B cell (primary cell): ENCODE measurements at regions not wholly inside any gene's neighbourhood (a gene's known extent, or its start where the extent isn't known, plus 50 kb on each side); places are given as distances from the start of the nearest gene placed in this dataset.
"Not testable (repeated sequence)": the region's sequence is repeated elsewhere in the genome, so short reads cannot be mapped to it uniquely, and the experiment has no call there.

Experiments
- ATAC-seq: fragments of 200-7000 bp; cut with Tn5 transposase; one replicate; pipeline ENCODE4 v1.10.0; 2021; ENCODE audit warnings: low read depth, mild to moderate bottlenecking, moderate number of reproducible peaks, moderate library complexity
- CTCF ChIA-PET: fragments of 350-600 bp; sonication (Branson Sonifier 250); formaldehyde crosslinking; loops from one replicate; lab custom pipeline; 2021; ENCODE audit warnings: antibody characterized with exemption, inconsistent platforms; lab: Charles Lee
- POLR2A ChIA-PET: fragments of 350-600 bp; sonication (Branson Sonifier 250); formaldehyde crosslinking; loops from one replicate; lab custom pipeline; 2021; ENCODE audit warnings: antibody characterized with exemption; lab: Charles Lee
- DNase-seq: peaks from one replicate; pipeline ENCODE4 v3.0.0; 2013
- H2AFZ ChIP-seq: 2 replicates; pipeline ENCODE4 v1.6.1; 2012; ENCODE audit warnings: mild to moderate bottlenecking, low read depth, low read length; ENCODE audit not compliant: insufficient read depth, poor library complexity, severe bottlenecking
- H3K27ac ChIP-seq, 2 donors: 1 replicate in 1 of 2; 2 replicates in 1 of 2; pipeline ENCODE4 v1.5.1; 2012 to 2013; ENCODE audit warnings: low read length in 2 of 2, mild to moderate bottlenecking in 2 of 2, moderate library complexity in 1 of 2
- H3K27me3 ChIP-seq, 4 experiments: fragments of 200-600 bp in 1 of 4; sonication (generic) in 1 of 4; replicated peaks in 1 of 4; 1 replicate in 2 of 4; 2 replicates in 2 of 4; pipeline versions ENCODE4 v1.6.1 to v1.7.0; 2013 to 2016; ENCODE audit warnings: low read length in 3 of 4, mild to moderate bottlenecking in 2 of 4, mixed read lengths in 1 of 4, moderate library complexity in 1 of 4; ENCODE audit not compliant: insufficient read depth in 4 of 4, control insufficient read depth in 3 of 4; ENCODE audit errors: control extremely low read depth in 1 of 4
- H3K36me3 ChIP-seq, 2 experiments: replicated peaks in 1 of 2; 1 replicate in 1 of 2; 2 replicates in 1 of 2; pipeline versions ENCODE4 v1.6.1 to v1.7.1; 2013; ENCODE audit warnings: low read length in 1 of 2; ENCODE audit not compliant: insufficient read depth in 2 of 2, control insufficient read depth in 1 of 2; ENCODE audit errors: control extremely low read depth in 1 of 2, extremely low read depth in 1 of 2
- H3K4me1 ChIP-seq, 2 donors: fragments of 200-600 bp in 1 of 2; sonication (generic) in 1 of 2; 1 replicate in 1 of 2; 2 replicates in 1 of 2; pipeline versions ENCODE4 v1.5.1 to v1.6.1; 2013 to 2017; ENCODE audit warnings: low read length in 2 of 2; ENCODE audit not compliant: control insufficient read depth in 2 of 2, insufficient read depth in 2 of 2
- H3K4me2 ChIP-seq: replicated peaks from 2 replicates; pipeline ENCODE3; 2012; ENCODE audit warnings: mild to moderate bottlenecking, low read depth, low read length; ENCODE audit not compliant: poor library complexity, severe bottlenecking
- H3K4me3 ChIP-seq, 5 experiments: fragments of 200-600 bp in 1 of 5; sonication (generic) in 1 of 5; 1 replicate in 3 of 5; 2 replicates in 2 of 5; pipeline versions ENCODE4 v1.5.1 to v1.7.0; 2011 to 2016; ENCODE audit warnings: low read length in 4 of 5, mild to moderate bottlenecking in 4 of 5, low read depth in 2 of 5, control low read depth in 1 of 5, moderate library complexity in 1 of 5; ENCODE audit not compliant: insufficient read depth in 1 of 5; ENCODE audit errors: control extremely low read depth in 1 of 5, extremely low read depth in 1 of 5
- H3K79me2 ChIP-seq: fragments of 200-600 bp; sonication (generic); one replicate; pipeline ENCODE4 v1.6.0; 2016; ENCODE audit warnings: low read length; ENCODE audit not compliant: control insufficient read depth, insufficient read depth
- H3K9ac ChIP-seq: fragments of 200-600 bp; sonication (generic); 2 replicates; pipeline ENCODE4 v1.6.1; 2017; ENCODE audit warnings: mild to moderate bottlenecking, low read length, moderate library complexity
- H3K9me3 ChIP-seq, 3 donors: one replicate each; pipeline versions ENCODE4 v1.6.1 to v1.7.1; 2013; ENCODE audit warnings: low read length in 2 of 3; ENCODE audit not compliant: control insufficient read depth in 2 of 3, insufficient read depth in 1 of 3; ENCODE audit errors: control extremely low read depth in 1 of 3
- H4K20me1 ChIP-seq: 2 replicates; pipeline ENCODE4 v1.6.0; 2012; ENCODE audit warnings: mild to moderate bottlenecking, low read length; ENCODE audit not compliant: insufficient read depth, control insufficient read depth, poor library complexity, severe bottlenecking
- H3K27ac Mint-ChIP-seq: one replicate; pipeline ENCODE4 v1.8.0; 2021; ENCODE audit warnings: mixed read lengths
- H3K27me3 Mint-ChIP-seq: one replicate; pipeline ENCODE4 v1.8.0; 2021; ENCODE audit warnings: mixed read lengths
- H3K4me1 Mint-ChIP-seq: one replicate; pipeline ENCODE4 v1.8.0; 2021; ENCODE audit warnings: mixed read lengths
- H3K4me3 Mint-ChIP-seq: one replicate; pipeline ENCODE4 v1.8.0; 2021; ENCODE audit warnings: mixed read lengths
- H3K9me3 Mint-ChIP-seq: one replicate; pipeline ENCODE4 v1.8.0; 2022; ENCODE audit warnings: mixed read lengths; ENCODE audit not compliant: insufficient read depth
- EZH2 ChIP-seq: IDR thresholded peaks from 2 replicates; pipeline ENCODE4 v1.6.1; 2012; ENCODE audit warnings: borderline replicate concordance, low read depth, mild to moderate bottlenecking, moderate library complexity, low read length; ENCODE audit not compliant: insufficient read depth, poor library complexity, severe bottlenecking
- WGBS: methylation state at CpG from one replicate; pipeline ENCODE4 v1.1.5; 2013; ENCODE audit warnings: missing lambda C conversion rate; ENCODE audit not compliant: insufficient coverage; 5-methylcytosine and 5-hydroxymethylcytosine counted together
- intact Hi-C: fragments of 100-400 bp; cut with micrococcal nuclease; formaldehyde crosslinking; loops from one replicate; pipeline ENCODE4 v1.10.0; 2022
- TF ChIP-seq, protein P1 (sequence below): fragments of 200-600 bp; IDR thresholded peaks from one replicate; pipeline ENCODE4 v1.8.0; 2022; ENCODE audit warnings: antibody characterized with exemption, mild to moderate bottlenecking

DNA sequence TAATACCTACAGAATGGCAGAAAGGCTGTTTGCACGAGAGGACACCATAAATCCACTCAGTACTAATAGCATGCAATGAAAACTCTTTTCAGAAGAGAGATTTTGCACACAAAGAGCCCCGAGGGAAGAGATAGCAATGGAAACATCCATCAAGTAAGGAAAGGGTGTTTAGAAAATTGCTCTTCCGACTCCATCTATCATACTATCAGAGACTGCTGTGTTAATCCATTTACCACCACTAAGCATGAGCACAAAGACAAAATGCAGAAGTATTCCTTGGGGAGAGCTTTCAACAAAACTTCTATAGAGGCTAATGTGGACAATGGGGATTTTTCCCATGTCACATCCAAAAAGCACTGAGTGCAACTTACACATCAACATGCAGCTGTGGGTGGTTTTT, 72.1 kb upstream of the PLAAT1 start:
- no peaks in the 10 kb centered on the region for H4K20me1 ChIP-seq
- WGBS = no CpG with 5 or more reads among the region's 3 CpGs
- Mint-ChIP-seq H3K27me3 (peaks cover 5% of the 10 kb centered on the region), H3K4me3 (no peak overlapping the region), H3K9me3 (no peaks in the 10 kb centered on the region), H3K27ac (no peak overlapping the region), H3K4me1 (no peaks in the 10 kb centered on the region)
- H3K27ac ChIP-seq = no peak overlapping the region
- H3K4me1 ChIP-seq = no peaks in the 10 kb centered on the region
- H3K79me2 ChIP-seq = no peaks in the 10 kb centered on the region
- no peak overlapping the region for H2AFZ ChIP-seq
- CTCF ChIA-PET = no interaction called here
- no peak overlapping the region for H3K4me3 ChIP-seq
- no peak overlapping the region for H3K4me2 ChIP-seq
- no peaks in the 10 kb centered on the region for H3K36me3 ChIP-seq
- ATAC-seq (no peak), DNase-seq (no peak)
- H3K9me3 ChIP-seq = no peaks in the 10 kb centered on the region
- TF ChIP-seq EZH2 = no peak
- TF ChIP-seq, protein P1, sequence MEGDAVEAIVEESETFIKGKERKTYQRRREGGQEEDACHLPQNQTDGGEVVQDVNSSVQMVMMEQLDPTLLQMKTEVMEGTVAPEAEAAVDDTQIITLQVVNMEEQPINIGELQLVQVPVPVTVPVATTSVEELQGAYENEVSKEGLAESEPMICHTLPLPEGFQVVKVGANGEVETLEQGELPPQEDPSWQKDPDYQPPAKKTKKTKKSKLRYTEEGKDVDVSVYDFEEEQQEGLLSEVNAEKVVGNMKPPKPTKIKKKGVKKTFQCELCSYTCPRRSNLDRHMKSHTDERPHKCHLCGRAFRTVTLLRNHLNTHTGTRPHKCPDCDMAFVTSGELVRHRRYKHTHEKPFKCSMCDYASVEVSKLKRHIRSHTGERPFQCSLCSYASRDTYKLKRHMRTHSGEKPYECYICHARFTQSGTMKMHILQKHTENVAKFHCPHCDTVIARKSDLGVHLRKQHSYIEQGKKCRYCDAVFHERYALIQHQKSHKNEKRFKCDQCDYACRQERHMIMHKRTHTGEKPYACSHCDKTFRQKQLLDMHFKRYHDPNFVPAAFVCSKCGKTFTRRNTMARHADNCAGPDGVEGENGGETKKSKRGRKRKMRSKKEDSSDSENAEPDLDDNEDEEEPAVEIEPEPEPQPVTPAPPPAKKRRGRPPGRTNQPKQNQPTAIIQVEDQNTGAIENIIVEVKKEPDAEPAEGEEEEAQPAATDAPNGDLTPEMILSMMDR = no peak
- POLR2A ChIA-PET = no interaction called here
- intact Hi-C loops = no loop called here
- H3K27me3 ChIP-seq = no peaks in the 10 kb centered on the region
- no peak overlapping the region for H3K9ac ChIP-seq

DNA sequence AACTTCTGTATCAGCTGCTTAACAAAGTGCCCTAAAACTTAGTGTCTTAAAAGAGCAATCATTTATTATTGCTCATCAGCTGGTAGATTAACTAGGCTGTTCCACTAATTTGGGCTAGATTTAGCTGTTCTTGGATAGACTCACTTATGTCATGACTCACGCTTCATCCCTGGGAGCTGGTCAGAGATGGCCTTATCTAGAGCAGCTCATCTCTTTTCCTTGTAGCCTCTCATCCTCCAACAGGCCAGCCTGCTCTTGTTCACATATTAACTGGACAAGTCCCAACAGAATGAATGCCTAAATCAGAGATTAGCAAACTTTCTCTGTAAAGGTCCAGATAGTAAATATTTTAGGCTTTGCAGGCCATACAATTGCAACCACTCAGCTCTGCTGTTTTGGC, 66.9 kb upstream of the PLAAT1 start:
- POLR2A ChIA-PET = no interaction called here
- WGBS = 86% methylated on average over 1 of the region's 1 CpG
- TF ChIP-seq EZH2 = no peak
- TF ChIP-seq, protein P1 = no peak
- Histone ChIP-seq H3K36me3 (no peaks in the 10 kb centered on the region), H3K9me3 (no peaks in the 10 kb centered on the region), H3K79me2 (no peaks in the 10 kb centered on the region), H3K4me1 (no peaks in the 10 kb centered on the region), H2AFZ (no peak overlapping the region), H4K20me1 (no peaks in the 10 kb centered on the region), H3K4me3 (no peak overlapping the region), H3K27ac (no peak overlapping the region), H3K27me3 (no peaks in the 10 kb centered on the region), H3K9ac (no peak overlapping the region), H3K4me2 (no peak overlapping the region)
- DNase-seq (no peak), ATAC-seq (no peak)
- Mint-ChIP-seq H3K4me3 (no peak overlapping the region), H3K27ac (no peak overlapping the region), H3K27me3 (peaks cover 2% of the 10 kb centered on the region), H3K4me1 (peaks cover 2% of the 10 kb centered on the region), H3K9me3 (no peaks in the 10 kb centered on the region)
- intact Hi-C loops = no loop called here
- CTCF ChIA-PET = interaction anchor here (0.5 kb wide), 1 partner anchor 612 kb away, joined by 5 read pairs; no protein-coding TSS in a partner anchor

DNA sequence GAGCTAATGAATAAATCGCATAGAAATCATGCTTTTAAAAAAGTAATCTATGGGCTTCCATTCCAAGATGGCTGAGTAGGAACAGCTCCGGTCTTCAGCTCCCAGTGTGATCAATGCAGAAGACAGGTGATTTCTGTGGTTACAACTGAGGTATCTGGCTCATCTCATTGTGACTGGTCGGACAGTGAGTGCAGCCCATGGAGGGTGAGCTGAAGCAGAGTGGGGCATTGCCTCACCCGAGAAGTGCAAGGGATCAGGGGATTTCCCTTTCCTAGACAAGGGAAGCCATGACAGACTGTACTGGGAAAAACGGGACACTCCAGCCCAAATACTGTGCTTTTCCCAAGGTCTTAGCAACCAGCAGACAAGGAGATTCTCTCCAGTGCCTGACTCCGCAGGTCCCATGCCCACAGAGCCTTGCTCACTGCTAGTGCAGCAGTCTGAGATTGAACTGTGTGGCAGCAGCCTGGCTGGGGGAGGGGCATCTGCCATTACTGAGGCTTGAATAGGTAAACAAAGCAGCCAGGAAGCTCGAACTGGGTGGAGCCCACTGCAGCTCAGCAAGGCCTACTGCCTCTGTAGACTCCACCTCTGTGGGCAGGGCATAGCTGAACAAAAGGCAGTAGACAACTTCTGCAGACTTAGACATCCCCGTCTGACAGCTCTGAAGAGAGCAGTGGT, 61.5 kb upstream of the PLAAT1 start:
- H3K4me1 Mint-ChIP-seq, H3K9me3 ChIP-seq, H3K27ac Mint-ChIP-seq, intact Hi-C loops, H3K9me3 Mint-ChIP-seq, CTCF ChIA-PET, H3K27me3 Mint-ChIP-seq, H3K36me3 ChIP-seq, H3K4me3 Mint-ChIP-seq, POLR2A ChIA-PET, DNase-seq, H3K4me2 ChIP-seq, H4K20me1 ChIP-seq, ATAC-seq, H3K27me3 ChIP-seq, H3K4me3 ChIP-seq, H2AFZ ChIP-seq, H3K4me1 ChIP-seq, H3K9ac ChIP-seq, H3K79me2 ChIP-seq, H3K27ac ChIP-seq: not testable (repeated sequence)
- whole genome bisulfite sequencing = 79% methylated on average over 8 of the region's 8 CpGs
